ENCODE measurements at regions not wholly inside any gene's neighbourhood (a gene's known extent, or its start where the extent isn't known, plus 50 kb on each side); places are given as distances from the start of the nearest gene placed in this dataset.

DNA sequence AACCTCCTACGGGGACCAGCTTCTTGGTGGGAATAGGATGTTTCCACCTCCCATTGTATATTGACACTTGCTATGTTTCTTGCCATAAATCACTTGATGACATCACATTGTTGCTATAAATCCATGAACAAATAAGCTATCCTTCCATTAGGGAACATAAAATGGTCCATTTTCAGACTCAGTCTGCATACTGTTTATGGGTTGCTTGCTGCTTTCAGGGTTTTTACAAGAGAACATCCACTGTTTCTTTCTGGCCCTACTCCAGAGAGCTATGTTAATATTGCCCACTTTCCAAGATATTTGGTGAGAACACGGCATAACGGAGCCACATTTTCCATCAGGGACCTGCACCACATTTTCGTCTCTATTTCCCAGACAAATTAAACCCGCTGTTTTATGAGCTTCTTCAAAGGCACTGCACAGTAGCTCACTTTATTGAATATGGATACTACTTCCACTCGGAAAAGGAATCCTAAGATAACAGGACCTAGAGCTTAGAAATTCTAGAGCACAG, 800.2 kb downstream of the KCNJ2 start:
- TF ChIP-seq MYC (IDR thresholded peaks at IDR 0.05; ENCODE audit: borderline replicate concordance, low read length): no peak
- no peak for TF ChIP-seq MAFK (IDR thresholded peaks at IDR 0.05; ENCODE audit: partially characterized antibody)
- no peak for TF ChIP-seq BHLHE40 (IDR thresholded peaks at IDR 0.05; ENCODE audit: low read depth, low read length)
